H9 (cell line): ENCODE measurements at regions not wholly inside any gene's neighbourhood (a gene's known extent, or its start where the extent isn't known, plus 50 kb on each side); places are given as distances from the start of the nearest gene placed in this dataset.

Experiments used
- DNase-seq: peaks from one replicate; pipeline ENCODE4 v3.0.0-alpha.2; 2017
- H2AFZ ChIP-seq: one replicate; pipeline ENCODE4 v1.6.1; 2013; ENCODE audit warnings: mild to moderate bottlenecking, low read length, control low read depth, moderate library complexity
- H2AK5ac ChIP-seq: 2 replicates; pipeline ENCODE4 v1.6.1; 2013; ENCODE audit warnings: low read length, control low read depth, mixed read lengths; ENCODE audit not compliant: insufficient read length
- H2BK120ac ChIP-seq: one replicate; pipeline ENCODE4 v1.6.1; 2013; ENCODE audit warnings: low read depth, mild to moderate bottlenecking, low read length, control low read depth, inconsistent platforms; ENCODE audit not compliant: poor library complexity, severe bottlenecking
- H2BK12ac ChIP-seq: 2 replicates; pipeline ENCODE4 v1.6.1; 2013; ENCODE audit warnings: low read length, control low read depth, mixed read lengths, low read depth; ENCODE audit not compliant: insufficient read length
- H2BK15ac ChIP-seq: 2 replicates; pipeline ENCODE4 v1.6.1; 2013; ENCODE audit warnings: low read depth, low read length, control low read depth
- H2BK20ac ChIP-seq: one replicate; pipeline ENCODE4 v1.6.1; 2013; ENCODE audit warnings: low read depth, mild to moderate bottlenecking, low read length, control low read depth, inconsistent platforms; ENCODE audit not compliant: poor library complexity, severe bottlenecking
- H2BK5ac ChIP-seq: 2 replicates; pipeline ENCODE4 v1.6.1; 2013; ENCODE audit warnings: low read length, control low read depth, mixed read lengths; ENCODE audit not compliant: insufficient read length
- H3K14ac ChIP-seq: 2 replicates; pipeline ENCODE4 v1.6.1; 2013; ENCODE audit warnings: low read length, control low read depth; ENCODE audit not compliant: insufficient read depth
- H3K18ac ChIP-seq: 2 replicates; pipeline ENCODE4 v1.6.1; 2013; ENCODE audit warnings: low read depth, mild to moderate bottlenecking, mixed read lengths, low read length, control low read depth; ENCODE audit not compliant: insufficient read length
- H3K23ac ChIP-seq: 2 replicates; pipeline ENCODE4 v1.6.1; 2013; ENCODE audit warnings: low read length, control low read depth, mixed read lengths, low read depth; ENCODE audit not compliant: insufficient read length
- H3K23me2 ChIP-seq: 2 replicates; pipeline ENCODE4 v1.6.1; 2013; ENCODE audit warnings: low read depth, mild to moderate bottlenecking, mixed read lengths, low read length, control low read depth; ENCODE audit not compliant: insufficient read length, poor library complexity, severe bottlenecking
- H3K27ac ChIP-seq: 2 replicates; pipeline ENCODE4 v1.5.1; 2013; ENCODE audit warnings: low read length, control low read depth, mixed read lengths, low read depth; ENCODE audit not compliant: insufficient read length
- H3K27me3 ChIP-seq: 2 replicates; pipeline ENCODE4 v1.6.1; 2013; ENCODE audit warnings: low read length, control low read depth, inconsistent platforms; ENCODE audit not compliant: insufficient read depth
- H3K4ac ChIP-seq: 2 replicates; pipeline ENCODE4 v1.6.1; 2013; ENCODE audit warnings: low read depth, mild to moderate bottlenecking, control low read depth, inconsistent platforms, low read length, moderate library complexity
- H3K4me1 ChIP-seq: 2 replicates; pipeline ENCODE4 v1.6.1; 2013; ENCODE audit warnings: low read length, control low read depth, inconsistent platforms; ENCODE audit not compliant: insufficient read depth
- H3K4me2 ChIP-seq: 2 replicates; pipeline ENCODE4 v1.6.1; 2013; ENCODE audit warnings: low read length, control low read depth, mixed read lengths; ENCODE audit not compliant: insufficient read length, insufficient read depth
- H3K56ac ChIP-seq: 2 replicates; pipeline ENCODE4 v1.6.1; 2013; ENCODE audit warnings: low read depth, mild to moderate bottlenecking, mixed read lengths, low read length, control low read depth; ENCODE audit not compliant: insufficient read length
- H3K79me1 ChIP-seq: 2 replicates; pipeline ENCODE4 v1.6.1; 2013; ENCODE audit warnings: low read depth, mild to moderate bottlenecking, moderate library complexity, low read length, control low read depth, inconsistent platforms; ENCODE audit not compliant: insufficient read depth, poor library complexity, severe bottlenecking
- H3K79me2 ChIP-seq: 2 replicates; pipeline ENCODE4 v1.6.1; 2013; ENCODE audit warnings: low read length, control low read depth, inconsistent platforms; ENCODE audit not compliant: insufficient read depth
- H3K9ac ChIP-seq: 2 replicates; pipeline ENCODE4 v1.6.1; 2013; ENCODE audit warnings: low read length, control low read depth, mixed read lengths; ENCODE audit not compliant: insufficient read length; ENCODE audit errors: extremely low read depth
- H3K9me3 ChIP-seq: one replicate; pipeline ENCODE4 v1.6.1; 2013; ENCODE audit warnings: low read depth, low read length, inconsistent platforms; ENCODE audit not compliant: control insufficient read depth
- H3T11ph ChIP-seq: one replicate; pipeline ENCODE4 v1.6.1; 2013; ENCODE audit warnings: mild to moderate bottlenecking, low read length, control low read depth, inconsistent platforms
- H4K20me1 ChIP-seq: one replicate; pipeline ENCODE4 v1.6.1; 2013; ENCODE audit not compliant: control insufficient read depth, insufficient read length, insufficient read depth
- H4K5ac ChIP-seq: 2 replicates; pipeline ENCODE4 v1.6.1; 2013; ENCODE audit warnings: low read depth, mild to moderate bottlenecking, mixed read lengths, low read length, control low read depth; ENCODE audit not compliant: insufficient read length
- H4K8ac ChIP-seq: replicated peaks from 2 replicates; pipeline ENCODE4 v1.6.1; 2013; ENCODE audit warnings: low read length, control low read depth, mixed read lengths, low read depth; ENCODE audit not compliant: insufficient read length
- H4K91ac ChIP-seq: 2 replicates; pipeline ENCODE4 v1.6.1; 2013; ENCODE audit warnings: low read depth, mild to moderate bottlenecking, moderate library complexity, mixed read lengths, low read length, control low read depth; ENCODE audit not compliant: insufficient read length
- H3K27ac Mint-ChIP-seq, 3 experiments: 2 replicates in 2 of 3; 3 replicates in 1 of 3; pipeline ENCODE4 v1.8.0; 2020 to 2021; ENCODE audit warnings: mixed read lengths in 3 of 3, mild to moderate bottlenecking in 1 of 3, moderate library complexity in 1 of 3
- H3K27me3 Mint-ChIP-seq: 2 replicates; pipeline ENCODE4 v1.8.0; 2021; ENCODE audit warnings: low read depth, mild to moderate bottlenecking, moderate library complexity, mixed read lengths
- H3K36me3 Mint-ChIP-seq, 3 experiments: 2 replicates in 2 of 3; 3 replicates in 1 of 3; pipeline ENCODE4 v1.8.0; 2020 to 2021; ENCODE audit warnings: low read depth in 3 of 3, mixed read lengths in 3 of 3; ENCODE audit not compliant: insufficient read depth in 1 of 3
- H3K4me1 Mint-ChIP-seq, 2 experiments: 2 replicates each; pipeline ENCODE4 v1.8.0; 2020; ENCODE audit warnings: mixed read lengths in 2 of 2
- H3K4me3 Mint-ChIP-seq, 2 experiments: 2 replicates in 1 of 2; 3 replicates in 1 of 2; pipeline ENCODE4 v1.8.0; 2020 to 2021; ENCODE audit warnings: mild to moderate bottlenecking in 2 of 2, mixed read lengths in 2 of 2, moderate library complexity in 1 of 2
- H3K9me3 Mint-ChIP-seq, 2 experiments: 2 replicates in 1 of 2; 3 replicates in 1 of 2; pipeline ENCODE4 v1.8.0; 2020; ENCODE audit warnings: mild to moderate bottlenecking in 2 of 2, mixed read lengths in 2 of 2, moderate library complexity in 1 of 2
- WGBS: extraction: QIAGEN DNeasy Blood & Tissue Kit; methylation state at CpG from one replicate; pipeline ENCODE4 v1.1.7; 2013; ENCODE audit warnings: missing lambda C conversion rate, low lambda C conversion rate, mixed read lengths; ENCODE audit not compliant: insufficient read length; ENCODE audit errors: extremely low coverage; 5-methylcytosine and 5-hydroxymethylcytosine counted together
- TF ChIP-seq, protein P1 (sequence below): fragments of 200-600 bp; sonication (generic); conservative IDR thresholded peaks from 3 replicates; pipeline ENCODE4 v1.8.0; 2021; ENCODE audit warnings: antibody characterized with exemption, mild to moderate bottlenecking

DNA sequence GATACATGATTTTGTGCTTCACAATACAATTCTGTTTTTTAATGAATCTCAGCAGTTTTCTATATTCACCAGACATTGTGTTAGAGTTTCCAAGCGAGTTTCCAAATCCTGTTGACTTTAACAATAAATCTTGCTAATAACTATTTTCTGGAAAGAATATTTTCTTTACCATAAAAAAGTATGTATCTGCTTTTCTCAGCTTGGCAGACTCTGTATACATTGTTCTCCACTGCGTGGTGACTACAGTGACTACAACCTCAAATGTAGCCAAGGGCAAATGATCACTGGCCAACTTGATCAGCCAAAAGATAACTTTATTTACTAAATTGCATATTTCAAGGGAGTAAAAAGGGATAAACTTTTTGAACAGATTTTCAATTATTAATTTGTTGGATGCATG lies 325.9 kb upstream of the ADAMTS5 start:
- no peak for DNase-seq
- Histone ChIP-seq H3K23ac (no peak overlapping the region), H4K5ac (no peak overlapping the region), H2BK120ac (no peak overlapping the region), H3K9me3 (no peaks in the 10 kb centered on the region), H3K14ac (no peak overlapping the region), H3K4me1 (no peaks in the 10 kb centered on the region), H3T11ph (no peak overlapping the region), H2AFZ (no peak overlapping the region), H2BK20ac (no peak overlapping the region), H4K91ac (no peak overlapping the region), H3K9ac (no peak overlapping the region), H2BK15ac (no peak overlapping the region), H3K79me1 (no peaks in the 10 kb centered on the region), H2AK5ac (no peak overlapping the region), H3K27me3 (no peaks in the 10 kb centered on the region), H3K27ac (no peak overlapping the region), H3K18ac (no peak overlapping the region), H2BK5ac (no peak overlapping the region), H3K23me2 (no peaks in the 10 kb centered on the region), H3K4ac (no peak overlapping the region), H2BK12ac (no peak overlapping the region), H3K79me2 (no peaks in the 10 kb centered on the region), H3K56ac (no peak overlapping the region), H4K8ac (no peak overlapping the region), H3K4me2 (no peak overlapping the region), H4K20me1 (no peaks in the 10 kb centered on the region)
- Mint-ChIP-seq H3K4me1 (no peaks in the 10 kb centered on the region), H3K9me3 (peaks cover 10% of the 10 kb centered on the region in 2 experiments), H3K27ac (no peak overlapping the region), H3K27me3 (no peaks in the 10 kb centered on the region), H3K4me3 (no peak overlapping the region), H3K36me3 (peaks cover 0 to 18% (median under 1%) of the 10 kb centered on the region in 3 experiments; a peak in 5 of 7 replicates)
- TF ChIP-seq, protein P1, sequence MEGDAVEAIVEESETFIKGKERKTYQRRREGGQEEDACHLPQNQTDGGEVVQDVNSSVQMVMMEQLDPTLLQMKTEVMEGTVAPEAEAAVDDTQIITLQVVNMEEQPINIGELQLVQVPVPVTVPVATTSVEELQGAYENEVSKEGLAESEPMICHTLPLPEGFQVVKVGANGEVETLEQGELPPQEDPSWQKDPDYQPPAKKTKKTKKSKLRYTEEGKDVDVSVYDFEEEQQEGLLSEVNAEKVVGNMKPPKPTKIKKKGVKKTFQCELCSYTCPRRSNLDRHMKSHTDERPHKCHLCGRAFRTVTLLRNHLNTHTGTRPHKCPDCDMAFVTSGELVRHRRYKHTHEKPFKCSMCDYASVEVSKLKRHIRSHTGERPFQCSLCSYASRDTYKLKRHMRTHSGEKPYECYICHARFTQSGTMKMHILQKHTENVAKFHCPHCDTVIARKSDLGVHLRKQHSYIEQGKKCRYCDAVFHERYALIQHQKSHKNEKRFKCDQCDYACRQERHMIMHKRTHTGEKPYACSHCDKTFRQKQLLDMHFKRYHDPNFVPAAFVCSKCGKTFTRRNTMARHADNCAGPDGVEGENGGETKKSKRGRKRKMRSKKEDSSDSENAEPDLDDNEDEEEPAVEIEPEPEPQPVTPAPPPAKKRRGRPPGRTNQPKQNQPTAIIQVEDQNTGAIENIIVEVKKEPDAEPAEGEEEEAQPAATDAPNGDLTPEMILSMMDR, result no peak
- WGBS, result no CpG with 5 or more reads among the region's 2 CpGs
